ENCODE measurements at regions not wholly inside any gene's neighbourhood (a gene's known extent, or its start where the extent isn't known, plus 50 kb on each side); places are given as distances from the start of the nearest gene placed in this dataset.

DNA sequence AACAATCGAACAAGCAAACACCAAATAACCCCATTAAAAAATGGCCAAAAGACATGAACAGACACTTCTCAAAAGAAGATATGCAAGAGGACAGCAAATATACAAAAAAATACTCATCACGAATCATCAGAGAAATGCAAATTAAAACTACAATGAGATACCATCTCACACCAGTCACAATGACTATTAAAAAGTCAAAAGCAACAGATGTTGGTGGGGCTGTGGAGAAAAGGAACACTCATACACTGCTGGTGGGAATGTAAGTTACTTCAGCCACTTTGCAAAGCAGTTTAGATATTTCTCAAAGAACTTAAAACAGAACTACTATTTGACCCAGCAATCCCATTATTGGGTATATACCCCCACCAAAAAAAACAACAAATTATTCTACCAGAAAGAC is 51.3 kb upstream of the FLI1 start:
- DNase-seq (ENCODE audit: low read depth) = no peak

- DNase-seq (ENCODE audit: low read depth) = peak; percentile 9
Measured at GRCh38 chr11:128643661-128644317, 50.1 kb upstream of the FLI1 start.

Data from myocyte (in vitro differentiated cells).